WTC11 (cell line): ENCODE measurements at regions not wholly inside any gene's neighbourhood (a gene's known extent, or its start where the extent isn't known, plus 50 kb on each side); places are given as distances from the start of the nearest gene placed in this dataset.
A peak's percentile ranks its signal among the peaks of the same experiment; 100 is the strongest.

Experiments
- ATAC-seq: fragments of 200-7000 bp; cut with Tn5 transposase; 2 replicates; pipeline ENCODE4 v1.10.0; 2021; ENCODE audit warnings: mild to moderate bottlenecking, moderate library complexity
- CTCF ChIA-PET: fragments of 300-600 bp; sonication (Branson Sonifier 250); formaldehyde crosslinking; loops from one replicate; lab custom pipeline; 2021; ENCODE audit warnings: antibody characterized with exemption; lab: Charles Lee
- POLR2A ChIA-PET: fragments of 350-600 bp; sonication (Branson Sonifier 250); formaldehyde crosslinking; loops from one replicate; lab custom pipeline; 2021; ENCODE audit warnings: antibody characterized with exemption; lab: Charles Lee
- DNase-seq: peaks from one replicate; pipeline ENCODE4 v3.0.0; 2021; ENCODE audit warnings: low spot score
- H3K27ac Mint-ChIP-seq: 2 replicates; pipeline ENCODE4 v1.8.0; 2021; ENCODE audit warnings: mixed read lengths
- H3K27me3 Mint-ChIP-seq: 2 replicates; pipeline ENCODE4 v1.8.0; 2021; ENCODE audit warnings: low read depth, mild to moderate bottlenecking, moderate library complexity, mixed read lengths
- H3K36me3 Mint-ChIP-seq: 2 replicates; pipeline ENCODE4 v1.8.0; 2021; ENCODE audit warnings: mixed read lengths
- H3K4me1 Mint-ChIP-seq: 2 replicates; pipeline ENCODE4 v1.8.0; 2022; ENCODE audit warnings: mixed read lengths
- H3K4me3 Mint-ChIP-seq: 2 replicates; pipeline ENCODE4 v1.8.0; 2021; ENCODE audit warnings: mild to moderate bottlenecking, moderate library complexity, mixed read lengths
- H3K9me3 Mint-ChIP-seq: 2 replicates; pipeline ENCODE4 v1.8.0; 2021; ENCODE audit warnings: mixed read lengths
- CREM ChIP-seq: sonication (generic); formaldehyde crosslinking; IDR thresholded peaks from 2 replicates; pipeline ENCODE4 v1.8.1; 2022; ENCODE audit warnings: mild to moderate bottlenecking, missing genetic modification reagents, moderate library complexity
- CTCF ChIP-seq: fragments of 200-600 bp; IDR thresholded peaks from 2 replicates; pipeline ENCODE4 v1.8.0; 2022; ENCODE audit warnings: antibody characterized with exemption
- EMX1 ChIP-seq: fragments of 250-450 bp; sonication (Bioruptor Pico); IDR thresholded peaks from 2 replicates; pipeline ENCODE4 v1.8.0; 2021; ENCODE audit warnings: mild to moderate bottlenecking
- ESRRA ChIP-seq: sonication (generic); formaldehyde crosslinking; IDR thresholded peaks from 2 replicates; pipeline ENCODE4 v1.8.1; 2022; ENCODE audit warnings: mild to moderate bottlenecking, missing genetic modification reagents, borderline replicate concordance
- ETV6 ChIP-seq: sonication (generic); formaldehyde crosslinking; IDR thresholded peaks from 2 replicates; pipeline ENCODE4 v1.8.1; 2022; ENCODE audit warnings: mild to moderate bottlenecking, missing genetic modification reagents
- FOXJ3 ChIP-seq: sonication (generic); formaldehyde crosslinking; IDR thresholded peaks from 2 replicates; pipeline ENCODE4 v1.9.0; 2021; ENCODE audit warnings: missing genetic modification reagents, mild to moderate bottlenecking, borderline replicate concordance
- GRHL2 ChIP-seq: fragments of 250-450 bp; sonication (Bioruptor Pico); IDR thresholded peaks from 2 replicates; pipeline ENCODE4 v1.8.0; 2022; ENCODE audit warnings: mild to moderate bottlenecking, moderate library complexity; ENCODE audit not compliant: insufficient replicate concordance, severe bottlenecking
- JAZF1 ChIP-seq: fragments of 250-450 bp; sonication (Bioruptor Pico); IDR thresholded peaks from 2 replicates; pipeline ENCODE4 v1.9.0; 2021; ENCODE audit warnings: moderate library complexity, mild to moderate bottlenecking, inconsistent platforms
- JUN ChIP-seq: sonication (generic); formaldehyde crosslinking; IDR thresholded peaks from 2 replicates; pipeline ENCODE4 v1.8.0; 2023; ENCODE audit warnings: mild to moderate bottlenecking, missing genetic modification reagents
- NR2C2 ChIP-seq: sonication (generic); formaldehyde crosslinking; IDR thresholded peaks from 2 replicates; pipeline ENCODE4 v1.8.0; 2022; ENCODE audit warnings: mild to moderate bottlenecking, missing genetic modification reagents
- TEAD1 ChIP-seq: sonication (generic); formaldehyde crosslinking; IDR thresholded peaks from 2 replicates; pipeline ENCODE4 v1.8.0; 2022; ENCODE audit warnings: mild to moderate bottlenecking, missing genetic modification reagents
- ZNF425 ChIP-seq: fragments of 250-450 bp; sonication (Bioruptor Pico); conservative IDR thresholded peaks from 2 replicates; pipeline ENCODE4 v1.9.0; 2021; ENCODE audit warnings: mild to moderate bottlenecking
- ZNF671 ChIP-seq: fragments of 250-450 bp; sonication (Bioruptor Pico); IDR thresholded peaks from 2 replicates; pipeline ENCODE4 v1.8.0; 2021; ENCODE audit warnings: mild to moderate bottlenecking
- TF ChIP-seq, protein P1 (sequence below): sonication (generic); formaldehyde crosslinking; conservative IDR thresholded peaks from 2 replicates; pipeline ENCODE4 v1.8.1; 2023; ENCODE audit warnings: mild to moderate bottlenecking, low read depth, missing genetic modification reagents, moderate library complexity
- TF ChIP-seq, protein P2 (sequence below): sonication (generic); formaldehyde crosslinking; IDR thresholded peaks from 2 replicates; pipeline ENCODE4 v1.8.0; 2022; ENCODE audit warnings: mild to moderate bottlenecking, missing genetic modification reagents

DNA sequence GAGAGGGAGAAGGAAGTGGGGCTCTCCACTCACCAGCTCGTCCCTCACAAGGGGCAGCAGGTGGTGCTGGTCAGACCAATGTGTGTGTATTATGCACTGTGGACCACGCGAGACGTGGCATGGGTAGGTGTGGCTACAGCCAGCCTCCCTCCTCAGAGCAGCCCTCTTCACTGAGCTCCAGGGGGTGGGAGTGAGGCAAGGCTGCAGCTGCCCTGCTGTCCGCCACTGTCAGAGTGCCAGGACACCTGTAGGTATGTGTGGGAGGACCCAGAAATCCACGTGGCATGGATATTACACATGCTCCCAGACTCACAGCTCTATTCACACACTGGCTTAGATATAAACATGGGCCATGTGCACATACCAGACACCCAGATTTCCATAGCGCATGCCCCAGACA, 90.3 kb downstream of the VEGFA start (continued):
- no peak for TF ChIP-seq GRHL2 (CRISPR knock-in tag)
- TF ChIP-seq TEAD1 (CRISPR knock-in tag): no peak
- TF ChIP-seq, all 79 proteins: peak for 0

DNA sequence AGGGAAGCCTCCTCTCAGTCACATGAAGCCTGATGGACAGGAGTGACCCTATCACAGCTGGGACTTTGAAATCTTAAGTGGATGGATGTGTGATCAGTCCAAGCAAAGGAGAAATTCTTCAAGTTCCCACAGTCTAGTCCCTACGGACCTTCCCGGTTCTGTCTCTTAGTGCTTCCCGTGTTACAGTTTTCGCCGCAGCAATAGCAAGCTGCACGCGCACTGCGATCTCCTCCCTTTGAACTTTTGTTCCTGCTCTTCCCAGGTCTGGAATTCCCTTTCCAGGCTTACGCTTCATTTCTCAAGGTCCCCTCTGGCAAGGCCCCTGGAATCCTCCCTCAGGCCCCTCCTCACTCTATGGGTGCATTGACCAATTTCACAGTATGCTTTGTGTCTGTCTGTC, 89.2 kb downstream of the VEGFA start:
- CTCF ChIA-PET: interaction anchor here (0.9 to 1.6 kb wide), 4 partner anchors 92 to 220 kb away, joined by 3 to 6 read pairs (median 4); no protein-coding TSS in a partner anchor
- peaks cover 9% of the 10 kb centered on the region for H3K4me1 Mint-ChIP-seq
- no peaks in the 10 kb centered on the region for H3K36me3 Mint-ChIP-seq
- ATAC-seq: no peak
- no peak for TF ChIP-seq JUN (CRISPR knock-in tag)
- no peak for TF ChIP-seq FOXJ3 (CRISPR knock-in tag)
- TF ChIP-seq, protein P1, sequence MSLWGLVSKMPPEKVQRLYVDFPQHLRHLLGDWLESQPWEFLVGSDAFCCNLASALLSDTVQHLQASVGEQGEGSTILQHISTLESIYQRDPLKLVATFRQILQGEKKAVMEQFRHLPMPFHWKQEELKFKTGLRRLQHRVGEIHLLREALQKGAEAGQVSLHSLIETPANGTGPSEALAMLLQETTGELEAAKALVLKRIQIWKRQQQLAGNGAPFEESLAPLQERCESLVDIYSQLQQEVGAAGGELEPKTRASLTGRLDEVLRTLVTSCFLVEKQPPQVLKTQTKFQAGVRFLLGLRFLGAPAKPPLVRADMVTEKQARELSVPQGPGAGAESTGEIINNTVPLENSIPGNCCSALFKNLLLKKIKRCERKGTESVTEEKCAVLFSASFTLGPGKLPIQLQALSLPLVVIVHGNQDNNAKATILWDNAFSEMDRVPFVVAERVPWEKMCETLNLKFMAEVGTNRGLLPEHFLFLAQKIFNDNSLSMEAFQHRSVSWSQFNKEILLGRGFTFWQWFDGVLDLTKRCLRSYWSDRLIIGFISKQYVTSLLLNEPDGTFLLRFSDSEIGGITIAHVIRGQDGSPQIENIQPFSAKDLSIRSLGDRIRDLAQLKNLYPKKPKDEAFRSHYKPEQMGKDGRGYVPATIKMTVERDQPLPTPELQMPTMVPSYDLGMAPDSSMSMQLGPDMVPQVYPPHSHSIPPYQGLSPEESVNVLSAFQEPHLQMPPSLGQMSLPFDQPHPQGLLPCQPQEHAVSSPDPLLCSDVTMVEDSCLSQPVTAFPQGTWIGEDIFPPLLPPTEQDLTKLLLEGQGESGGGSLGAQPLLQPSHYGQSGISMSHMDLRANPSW (CRISPR knock-in tag): no peak
- TF ChIP-seq, protein P2, sequence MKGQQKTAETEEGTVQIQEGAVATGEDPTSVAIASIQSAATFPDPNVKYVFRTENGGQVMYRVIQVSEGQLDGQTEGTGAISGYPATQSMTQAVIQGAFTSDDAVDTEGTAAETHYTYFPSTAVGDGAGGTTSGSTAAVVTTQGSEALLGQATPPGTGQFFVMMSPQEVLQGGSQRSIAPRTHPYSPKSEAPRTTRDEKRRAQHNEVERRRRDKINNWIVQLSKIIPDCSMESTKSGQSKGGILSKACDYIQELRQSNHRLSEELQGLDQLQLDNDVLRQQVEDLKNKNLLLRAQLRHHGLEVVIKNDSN (CRISPR knock-in tag): no peak
- no peak for TF ChIP-seq JAZF1 (CRISPR knock-in tag)
- no peak for TF ChIP-seq ZNF425
- TF ChIP-seq ZNF671 (CRISPR knock-in tag): no peak
- TF ChIP-seq CTCF: no peak
- TF ChIP-seq EMX1 (CRISPR knock-in tag): no peak
- TF ChIP-seq CREM (CRISPR knock-in tag): no peak
- H3K4me3 Mint-ChIP-seq: no peak overlapping the region
- no peaks in the 10 kb centered on the region for H3K9me3 Mint-ChIP-seq
- no peaks in the 10 kb centered on the region for H3K27me3 Mint-ChIP-seq
- DNase-seq: no peak
- POLR2A ChIA-PET: no interaction called here
- H3K27ac Mint-ChIP-seq: no peak overlapping the region

- DNase-seq: no peak
- ATAC-seq: no peak
- no peak overlapping the region for H3K27ac Mint-ChIP-seq
- H3K4me3 Mint-ChIP-seq: no peak overlapping the region
- TF ChIP-seq NR2C2 (CRISPR knock-in tag) (peak; percentile 22; the same call in 1 of the 2 replicates), CTCF (no peak), ESRRA (CRISPR knock-in tag) (no peak), ETV6 (no peak)
- TF ChIP-seq, all 79 proteins: peak for 1
- Mint-ChIP-seq H3K36me3 (no peaks in the 10 kb centered on the region), H3K27me3 (no peaks in the 10 kb centered on the region), H3K9me3 (no peaks in the 10 kb centered on the region), H3K4me1 (peaks cover 9% of the 10 kb centered on the region)
- CTCF ChIA-PET: interaction anchor here (0.8 to 1.6 kb wide), 6 partner anchors 84 to 220 kb away, joined by 3 to 4 read pairs (median 4); no protein-coding TSS in a partner anchor
- POLR2A ChIA-PET: no interaction called here
Observed at GRCh38 chr6:43858161-43859153, 88.4 kb downstream of the VEGFA start.
